ENCODE measurements at regions not wholly inside any gene's neighbourhood (a gene's known extent, or its start where the extent isn't known, plus 50 kb on each side); places are given as distances from the start of the nearest gene placed in this dataset.
"Not testable (repeated sequence)": the region's sequence is repeated elsewhere in the genome, so short reads cannot be mapped to it uniquely, and the experiment has no call there.

DNA sequence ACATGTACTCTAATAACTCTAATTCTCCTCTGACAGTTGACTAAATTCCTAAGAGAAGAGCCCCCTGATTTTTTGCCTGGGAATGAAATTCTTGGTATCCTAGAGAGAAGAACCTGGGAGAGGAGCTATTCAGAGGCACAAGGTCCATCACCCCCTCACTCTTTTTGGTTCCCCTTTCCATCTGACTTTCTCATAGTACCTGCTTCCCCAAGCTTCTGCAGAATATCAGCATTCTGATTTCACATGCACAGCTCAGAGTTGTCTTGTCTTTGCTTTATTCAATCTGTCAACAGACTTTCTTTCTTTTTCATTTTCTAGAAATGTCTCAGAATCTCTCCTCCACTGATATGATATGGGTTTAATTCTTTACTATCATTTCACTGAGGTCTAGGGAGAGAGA lies 141.5 kb upstream of the FBXL17 start:
- no peak for DNase-seq

DNA sequence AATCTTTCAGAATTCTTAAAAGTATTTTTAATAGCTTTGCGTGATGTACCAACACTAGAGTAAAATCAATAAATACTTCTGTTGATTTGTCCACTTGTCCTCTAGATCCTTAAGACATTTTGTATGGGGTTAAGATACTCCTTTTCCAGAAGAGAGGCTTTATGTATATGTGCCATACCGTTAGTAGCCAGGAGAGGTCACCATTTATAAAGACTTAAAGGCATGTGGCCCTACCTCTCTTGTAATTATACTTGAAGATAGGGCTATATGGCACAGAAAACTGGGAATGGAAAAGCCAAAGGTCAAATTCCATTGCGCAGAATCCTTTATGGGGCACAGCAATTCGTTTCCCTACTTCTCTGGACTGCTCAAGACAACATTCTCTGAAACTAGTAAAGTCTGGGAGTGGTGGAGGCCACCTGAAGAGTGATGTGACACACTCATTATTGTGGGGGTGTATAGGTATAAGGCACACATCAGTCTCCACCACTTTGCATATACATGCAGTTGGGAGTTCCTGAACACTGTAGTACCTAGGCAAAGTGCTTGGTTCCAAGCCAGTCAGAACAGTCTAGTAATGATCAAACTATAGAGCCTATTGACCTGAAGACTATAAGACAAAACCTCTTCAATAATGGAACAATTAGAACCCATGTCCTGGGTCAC lies 140.1 kb upstream of the FBXL17 start:
- DNase-seq = no peak

- DNase-seq = no peak
Observed at GRCh38 chr5:108521011-108521700, 139.3 kb upstream of the FBXL17 start.

DNA sequence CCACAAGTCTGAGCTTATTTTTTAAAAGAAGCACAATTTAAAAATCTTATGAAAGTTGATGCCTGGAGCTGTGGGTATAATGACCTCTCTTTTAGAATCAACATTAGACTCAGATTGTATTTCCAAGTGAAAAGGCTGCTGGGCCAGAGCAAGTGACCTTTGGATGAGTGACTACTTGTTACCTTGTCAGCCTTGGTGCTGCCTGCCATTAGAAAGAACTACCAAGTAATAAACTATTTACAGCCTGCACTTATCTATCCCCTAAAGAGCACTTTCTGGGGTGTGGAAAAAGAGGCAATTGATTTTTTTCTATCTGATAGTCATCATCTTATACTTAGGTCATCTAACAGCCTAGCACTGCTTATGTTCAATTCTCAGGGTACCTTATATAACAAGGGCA lies 134.9 kb upstream of the FBXL17 start:
- no peak for DNase-seq

GRCh38 chr5:108515517-108516105 lies 133.7 kb upstream of the FBXL17 start:
- no peak for DNase-seq

DNA sequence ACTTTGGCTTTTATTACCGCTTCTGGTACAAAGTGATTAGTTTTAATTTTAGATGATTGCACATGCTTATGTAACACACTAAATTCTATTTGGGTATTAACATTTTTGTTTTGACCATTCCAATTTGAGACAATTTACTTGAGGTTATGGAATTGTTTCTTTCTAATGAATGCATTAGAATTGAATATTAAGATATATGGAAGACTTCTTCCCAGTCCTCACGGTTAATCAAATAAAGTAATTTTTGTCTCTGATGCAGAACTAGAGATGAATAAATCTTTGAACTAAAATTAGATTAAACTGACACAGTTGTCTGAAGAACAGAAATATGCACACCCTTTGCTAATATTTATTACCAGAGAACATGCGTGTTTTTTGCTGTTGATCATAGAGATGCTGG lies 127.1 kb upstream of the FBXL17 start:
- DNase-seq = no peak

- no peak for DNase-seq
Observed at GRCh38 chr5:108507631-108508030, 125.7 kb upstream of the FBXL17 start.

GRCh38 chr5:108505608-108506007 lies 123.7 kb upstream of the FBXL17 start:
- DNase-seq = no peak

GRCh38 chr5:108504974-108505373 lies 123.1 kb upstream of the FBXL17 start:
- DNase-seq = no peak

DNA sequence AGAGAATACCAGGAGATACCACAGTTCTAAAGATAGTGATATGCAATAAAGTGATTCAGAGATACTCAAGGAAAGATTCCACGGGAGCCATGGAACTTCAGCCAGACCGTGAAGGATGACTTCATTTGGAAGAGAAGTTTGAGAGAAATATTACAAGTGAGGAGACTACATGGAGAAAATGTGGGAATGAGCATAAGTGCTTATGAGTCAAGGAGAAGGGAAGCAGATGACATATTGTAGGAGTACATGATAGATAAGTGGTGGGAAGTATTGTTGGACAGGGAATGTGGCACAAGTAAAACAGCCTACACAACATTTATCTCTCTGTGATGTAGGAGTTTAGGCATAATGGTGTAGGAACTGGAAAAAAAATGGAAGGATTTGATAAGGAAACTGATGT lies 122.1 kb upstream of the FBXL17 start:
- no peak for DNase-seq

GRCh38 chr5:108495615-108496014 lies 113.7 kb upstream of the FBXL17 start:
- DNase-seq = not testable (repeated sequence)

DNA sequence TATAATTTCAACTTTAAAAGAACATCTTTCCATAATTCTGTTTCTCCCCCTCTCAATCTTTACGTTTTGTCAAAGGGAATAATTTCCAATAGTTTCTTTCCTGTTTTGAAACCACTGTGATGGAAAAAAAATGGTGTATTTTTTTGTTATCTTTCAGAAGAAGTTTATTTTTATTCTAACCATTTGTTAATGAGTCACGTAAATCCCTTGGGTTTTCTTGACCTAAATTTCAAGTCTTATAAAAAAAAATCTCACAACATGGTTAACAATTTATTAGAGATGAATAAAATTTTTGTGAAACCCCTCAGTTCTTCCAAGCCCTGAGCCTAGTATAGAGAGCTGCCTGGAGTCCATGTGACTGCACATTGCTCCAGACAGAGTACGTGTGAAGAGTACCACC lies 106.1 kb upstream of the FBXL17 start:
- DNase-seq = no peak

GRCh38 chr5:108484035-108484434 lies 102.1 kb upstream of the FBXL17 start:
- DNase-seq = no peak

DNA sequence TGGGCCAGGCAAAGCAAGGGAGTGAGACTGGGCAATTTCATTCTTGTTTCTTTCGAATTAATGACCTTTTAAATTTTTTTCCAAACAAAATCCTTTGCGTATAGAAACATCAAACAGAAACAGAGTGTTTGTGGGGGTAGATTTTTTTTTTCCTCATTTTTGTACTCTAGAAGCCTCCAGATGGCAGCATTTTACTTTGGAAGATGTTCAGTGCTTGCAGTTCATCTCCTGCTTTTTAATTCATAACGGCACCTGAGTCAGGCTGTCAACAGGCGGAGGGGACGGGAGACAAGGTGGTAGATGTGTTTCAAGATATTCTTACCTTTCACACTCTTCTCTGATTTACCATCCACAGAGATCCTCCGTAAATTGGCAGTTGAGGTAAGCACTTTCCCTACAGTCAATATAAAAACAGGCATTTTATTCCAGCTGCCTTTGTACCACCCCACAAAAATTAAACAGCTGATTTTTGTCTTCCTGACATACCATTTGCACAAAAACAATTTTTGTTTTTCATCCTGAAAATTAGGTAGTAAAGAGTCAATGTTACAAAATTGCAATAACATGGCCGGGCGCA lies 99.5 kb upstream of the FBXL17 start:
- no peak for DNase-seq

DNA sequence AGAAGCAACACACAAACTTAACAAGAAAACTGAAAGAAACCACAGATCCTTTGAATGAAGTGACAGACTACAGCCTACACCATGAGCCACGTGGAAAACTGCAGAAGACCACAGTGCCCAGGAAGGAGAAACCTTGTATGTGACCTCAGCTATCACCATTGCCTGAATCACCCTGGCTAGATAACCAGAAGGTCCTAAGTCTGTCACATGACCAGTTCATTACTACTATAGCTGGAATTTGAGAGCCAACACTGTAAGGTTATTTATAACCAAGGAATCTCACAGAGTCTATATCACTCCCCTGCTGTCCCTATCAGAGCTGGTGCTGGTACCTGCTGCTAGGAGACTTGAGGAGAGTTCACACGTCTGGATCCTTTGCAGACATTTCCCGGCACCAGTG lies 90.3 kb upstream of the FBXL17 start:
- no peak for DNase-seq

DNA sequence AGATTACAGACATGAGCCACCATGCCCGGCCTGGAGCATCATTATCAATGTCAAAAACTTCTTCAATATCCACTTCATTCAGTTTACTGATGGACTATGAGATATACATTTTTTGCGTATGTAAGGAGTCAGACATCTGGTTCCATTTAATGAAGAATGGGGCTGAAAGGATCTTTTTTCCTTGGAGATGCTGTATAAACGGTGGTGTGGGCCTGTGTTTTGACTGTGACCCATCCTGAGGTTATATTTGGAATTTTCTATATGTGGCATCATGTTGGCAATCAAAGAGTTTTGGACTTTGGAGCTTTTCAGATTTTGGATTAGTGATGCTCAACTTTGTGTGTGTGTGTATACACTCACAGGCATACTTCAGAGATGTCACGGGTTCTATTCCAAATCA lies 85.7 kb upstream of the FBXL17 start:
- DNase-seq = no peak

DNA sequence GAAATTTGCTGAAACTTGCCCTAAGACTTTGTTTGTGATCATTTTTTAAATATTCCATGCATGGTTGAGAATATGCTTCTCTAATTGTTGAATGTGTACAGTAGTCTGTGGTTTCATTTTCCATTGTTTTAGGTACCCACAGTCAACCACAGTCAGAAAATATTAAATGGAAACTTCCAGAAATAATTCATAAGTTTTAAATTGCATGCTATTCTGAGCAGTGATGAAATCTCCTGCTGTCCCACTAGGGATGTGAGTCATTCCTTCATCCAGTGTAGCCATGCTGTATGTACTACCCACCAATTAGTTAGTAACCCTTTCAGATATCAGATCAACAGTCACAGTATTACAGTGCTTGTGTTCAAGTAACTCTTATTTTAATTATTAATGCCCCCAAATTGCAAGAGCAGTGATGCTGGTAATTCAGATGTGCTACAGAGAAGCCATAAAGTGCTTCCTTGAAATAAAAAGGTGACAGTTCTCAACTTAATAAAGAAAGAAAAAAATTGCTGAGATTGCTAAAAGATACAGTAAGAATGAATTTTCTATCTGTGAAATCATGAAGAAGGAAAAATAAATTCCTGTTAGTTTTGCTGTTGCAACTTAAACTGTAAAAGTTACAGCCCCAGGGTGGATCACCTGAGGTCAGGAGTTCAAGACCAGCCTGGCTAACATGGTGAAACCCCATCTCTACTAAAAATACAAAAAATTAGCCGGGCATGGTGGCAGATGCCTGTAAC lies 79.9 kb upstream of the FBXL17 start:
- DNase-seq = no peak

- DNase-seq = no peak
Observed at GRCh38 chr5:108459769-108460168, 77.9 kb upstream of the FBXL17 start.

DNA sequence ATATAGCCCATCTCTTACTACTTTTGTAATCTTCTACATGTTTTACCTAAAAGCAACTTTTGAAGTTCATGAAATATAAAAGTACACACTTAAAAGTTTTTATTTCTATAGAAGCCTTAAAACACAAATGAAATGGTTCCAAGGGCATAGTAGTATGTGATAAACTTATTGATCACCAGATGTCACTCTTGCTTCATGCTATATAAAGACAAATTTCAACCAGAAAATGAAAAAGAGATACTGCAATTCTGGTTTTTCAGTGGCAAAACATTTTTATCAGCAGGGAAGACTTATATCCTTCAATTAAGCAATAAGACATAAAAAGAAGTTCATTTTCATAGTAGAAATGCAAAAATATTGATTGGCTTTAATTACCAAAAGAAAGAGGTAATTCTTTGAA lies 69.4 kb upstream of the FBXL17 start:
- no peak for DNase-seq

GRCh38 chr5:108444130-108444529 lies 62.2 kb upstream of the FBXL17 start:
- not testable (repeated sequence) for DNase-seq

DNA sequence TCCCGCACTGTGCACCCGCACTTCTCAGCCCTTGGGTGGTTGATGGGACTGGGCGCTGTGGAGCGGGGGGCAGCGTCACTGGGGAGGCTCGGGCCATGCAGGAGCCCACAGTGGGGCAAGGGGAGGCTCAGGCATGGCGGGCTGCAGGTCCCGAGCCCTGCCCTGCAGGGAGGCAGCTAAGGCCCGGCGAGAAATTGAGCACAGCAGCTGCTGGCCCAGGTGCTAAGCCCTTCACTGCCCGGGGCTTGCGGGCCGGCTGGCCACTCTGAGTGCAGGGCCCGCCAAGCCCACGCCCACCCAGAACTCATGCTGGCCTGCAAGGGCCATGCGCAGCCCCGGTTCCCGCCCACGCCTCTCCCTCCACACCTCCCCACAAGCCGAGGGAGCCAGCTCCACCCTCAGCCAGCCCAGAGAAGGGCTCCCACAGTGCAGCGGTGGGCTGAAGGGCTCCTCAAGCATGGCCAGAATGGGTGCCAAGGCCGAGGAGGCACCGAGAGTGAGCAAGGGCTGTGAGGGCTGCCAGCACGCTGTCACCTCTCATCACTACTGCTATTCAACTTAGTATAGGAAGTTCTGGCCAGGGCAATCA lies 60.3 kb upstream of the FBXL17 start:
- not testable (repeated sequence) for DNase-seq

- no peak for DNase-seq
Observed at GRCh38 chr5:108437425-108437824, 55.5 kb upstream of the FBXL17 start.

DNA sequence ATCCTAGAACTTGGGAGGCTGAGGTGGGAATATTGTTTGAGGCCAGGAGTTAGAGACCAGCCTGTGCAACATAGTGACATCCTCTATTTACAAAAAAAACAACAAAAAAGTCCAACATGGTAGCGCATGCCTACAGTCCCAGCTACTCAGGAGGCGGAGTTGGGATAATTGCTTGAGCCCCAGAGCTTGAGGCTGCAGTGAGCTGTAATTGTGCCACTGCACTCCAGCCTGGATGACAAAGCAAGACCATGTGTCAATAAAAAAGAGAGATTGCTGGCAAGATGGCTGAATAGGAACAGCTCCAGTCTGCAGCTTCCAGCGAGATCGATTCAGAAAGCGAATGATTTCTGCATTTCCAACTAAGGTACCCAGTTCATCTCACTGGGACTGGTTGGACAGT lies 54.8 kb upstream of the FBXL17 start:
- DNase-seq = no peak

Data from NK-92 treated with Interleukin-12 subunit alpha and Interleukin-12 subunit beta, amount 100 ng/mL, for 24 hours (cell line).